ENCODE measurements at regions not wholly inside any gene's neighbourhood (a gene's known extent, or its start where the extent isn't known, plus 50 kb on each side); places are given as distances from the start of the nearest gene placed in this dataset.

DNA sequence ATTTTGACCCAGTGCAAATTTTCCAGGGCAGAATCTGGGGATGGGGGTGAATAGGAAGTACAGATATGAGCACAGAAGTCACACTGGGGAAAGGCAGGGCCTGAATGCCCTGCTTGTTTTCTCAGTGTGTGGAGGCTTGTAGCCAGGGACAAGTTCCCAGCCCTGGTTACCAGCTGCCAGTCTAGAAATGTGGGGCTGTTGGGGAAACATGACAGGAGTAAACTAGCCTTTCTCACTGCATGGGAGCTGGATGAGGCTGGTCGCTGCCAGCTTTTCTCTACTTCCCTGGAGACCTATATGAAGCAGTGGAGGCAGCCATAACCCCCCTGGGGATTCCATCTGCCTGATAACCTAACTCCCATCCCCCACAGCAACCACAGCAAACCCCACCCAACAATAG, 2267.7 kb downstream of the PCDH9 start:
- TF ChIP-seq CTCF (IDR thresholded peaks at IDR 0.05): no peak
- Histone ChIP-seq H3K36me3 (no peaks in the 10 kb centered on the region), H3K4me1 (no peaks in the 10 kb centered on the region), H3K9ac (ENCODE audit: low read depth in 2 of 2, low read length in 2 of 2) (no peak overlapping the region), H3K27ac (no peak overlapping the region), H3K9me3 (no peaks in the 10 kb centered on the region), H3K27me3 (no peaks in the 10 kb centered on the region), H3K4me3 (no peak overlapping the region)
- intact Hi-C loops (cut with DNase I): no loop called here
- no peak for DNase-seq

DNA sequence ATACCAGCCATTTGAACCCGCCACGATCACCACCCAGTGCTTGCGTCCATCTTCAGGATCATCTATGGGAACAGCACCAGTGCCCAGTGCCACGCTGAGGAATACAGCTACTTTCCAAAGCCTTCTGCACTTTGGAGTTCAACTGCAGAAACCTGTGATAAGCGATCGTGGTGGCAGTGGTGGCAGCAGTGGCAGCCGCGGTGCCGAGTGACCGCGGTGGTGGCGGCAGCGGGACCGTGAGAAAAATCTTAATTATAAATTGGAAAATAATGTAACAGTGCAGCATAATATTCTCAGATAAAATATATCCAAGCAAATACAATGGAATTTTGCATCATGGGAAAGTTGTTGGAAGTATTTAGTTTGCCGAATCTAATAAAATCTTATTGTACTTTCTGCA, 2270.9 kb downstream of the PCDH9 start:
- no peaks in the 10 kb centered on the region for H3K4me1 ChIP-seq
- H3K27ac ChIP-seq: no peak overlapping the region
- TF ChIP-seq CTCF (IDR thresholded peaks at IDR 0.05): no peak
- H3K36me3 ChIP-seq: no peaks in the 10 kb centered on the region
- H3K9ac ChIP-seq (ENCODE audit: low read depth in 2 of 2, low read length in 2 of 2): no peak overlapping the region
- H3K4me3 ChIP-seq: no peak overlapping the region
- H3K27me3 ChIP-seq: no peaks in the 10 kb centered on the region
- H3K9me3 ChIP-seq: no peaks in the 10 kb centered on the region
- DNase-seq: no peak
- intact Hi-C loops (cut with DNase I): no loop called here

DNA sequence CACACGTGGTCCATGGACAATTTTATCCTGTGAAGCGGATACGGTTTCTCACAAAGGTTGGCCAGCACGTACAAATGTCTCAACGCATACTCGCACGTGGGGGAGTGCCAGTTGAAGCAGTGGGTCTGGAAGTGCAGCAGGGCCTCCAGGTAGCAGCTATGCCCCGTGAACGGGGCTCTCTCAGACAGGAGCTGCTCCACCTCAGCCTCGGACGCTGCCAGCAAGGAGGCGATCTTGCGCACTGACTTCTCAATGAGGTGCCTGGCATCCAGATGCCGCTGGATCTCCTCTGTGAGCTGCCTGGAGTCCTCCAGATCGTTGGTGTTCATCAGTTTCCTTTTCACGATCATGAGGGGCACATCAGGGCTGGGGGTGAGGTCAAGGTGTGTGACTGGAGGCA, 2272.0 kb downstream of the PCDH9 start:
- no peaks in the 10 kb centered on the region for H3K36me3 ChIP-seq
- no peaks in the 10 kb centered on the region for H3K4me1 ChIP-seq
- no peak overlapping the region for H3K4me3 ChIP-seq
- no peak overlapping the region for H3K9ac ChIP-seq (ENCODE audit: low read depth in 2 of 2, low read length in 2 of 2)
- no peak for DNase-seq
- intact Hi-C loops (cut with DNase I): no loop called here
- H3K27ac ChIP-seq: no peak overlapping the region
- no peaks in the 10 kb centered on the region for H3K9me3 ChIP-seq
- no peaks in the 10 kb centered on the region for H3K27me3 ChIP-seq
- no peak for TF ChIP-seq CTCF (IDR thresholded peaks at IDR 0.05)

GRCh38 chr13:64938660-64939059, 2291.5 kb downstream of the PCDH9 start:
- peaks cover 4% of the 10 kb centered on the region for H3K9me3 ChIP-seq
- H3K9ac ChIP-seq (ENCODE audit: low read depth in 2 of 2, low read length in 2 of 2): no peak overlapping the region
- H3K27ac ChIP-seq: no peak overlapping the region
- no peak for TF ChIP-seq CTCF (IDR thresholded peaks at IDR 0.05)
- no peaks in the 10 kb centered on the region for H3K27me3 ChIP-seq
- H3K36me3 ChIP-seq: no peaks in the 10 kb centered on the region
- H3K4me3 ChIP-seq: no peak overlapping the region
- intact Hi-C loops (cut with DNase I): no loop called here
- DNase-seq: no peak
- H3K4me1 ChIP-seq: no peaks in the 10 kb centered on the region

DNA sequence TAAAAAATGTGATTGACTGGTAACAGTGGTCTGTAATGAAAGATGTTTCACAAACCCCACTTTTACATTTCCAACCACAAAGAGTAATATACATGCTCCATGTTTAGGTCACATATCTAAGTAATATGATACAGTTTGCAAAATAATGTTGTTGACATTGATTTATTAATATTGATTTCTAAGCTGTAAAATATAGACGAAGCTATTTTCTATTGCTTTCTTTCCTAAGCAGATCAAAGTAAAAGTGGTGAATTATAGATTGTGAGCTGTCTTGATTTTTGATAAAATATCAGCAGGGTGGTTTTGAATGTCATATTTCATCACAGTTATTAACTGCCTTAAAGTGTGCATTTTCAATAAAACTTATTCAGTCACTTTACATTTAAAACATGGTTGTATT, 2292.8 kb downstream of the PCDH9 start:
- H3K4me1 ChIP-seq: no peaks in the 10 kb centered on the region
- H3K27me3 ChIP-seq: no peaks in the 10 kb centered on the region
- TF ChIP-seq CTCF (IDR thresholded peaks at IDR 0.05): no peak
- H3K4me3 ChIP-seq: no peak overlapping the region
- H3K27ac ChIP-seq: no peak overlapping the region
- peaks cover 2% of the 10 kb centered on the region for H3K9me3 ChIP-seq
- no peak for DNase-seq
- H3K36me3 ChIP-seq: no peaks in the 10 kb centered on the region
- intact Hi-C loops (cut with DNase I): no loop called here
- H3K9ac ChIP-seq (ENCODE audit: low read depth in 2 of 2, low read length in 2 of 2): no peak overlapping the region

DNA sequence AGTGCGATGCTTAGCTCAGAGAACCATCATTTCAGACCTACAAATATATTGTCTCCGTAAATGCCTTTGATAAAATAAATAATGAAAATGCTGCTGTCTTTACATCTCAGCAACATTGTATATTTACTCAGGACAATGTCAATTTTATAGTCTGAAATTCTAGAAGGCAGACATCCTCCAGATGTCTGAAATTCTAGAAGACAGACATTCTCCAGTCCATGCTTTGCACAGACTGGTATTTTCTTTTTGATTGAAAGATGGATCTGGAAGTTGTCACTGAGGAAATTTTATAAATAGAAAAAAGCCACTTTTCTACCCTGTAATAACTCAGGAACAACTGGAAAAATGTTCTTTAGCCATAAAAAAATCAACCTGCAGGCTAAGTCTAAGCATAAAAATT, 2293.3 kb downstream of the PCDH9 start:
- intact Hi-C loops (cut with DNase I): no loop called here
- Histone ChIP-seq H3K27me3 (no peaks in the 10 kb centered on the region), H3K27ac (no peak overlapping the region), H3K9ac (ENCODE audit: low read depth in 2 of 2, low read length in 2 of 2) (no peak overlapping the region), H3K9me3 (no peaks in the 10 kb centered on the region), H3K4me3 (no peak overlapping the region), H3K36me3 (no peaks in the 10 kb centered on the region), H3K4me1 (no peaks in the 10 kb centered on the region)
- TF ChIP-seq CTCF (IDR thresholded peaks at IDR 0.05): no peak
- no peak for DNase-seq

Measured in colonic mucosa (tissue), 4 donors.